Vagina (tissue), 2 donors: ENCODE measurements at regions not wholly inside any gene's neighbourhood (a gene's known extent, or its start where the extent isn't known, plus 50 kb on each side); places are given as distances from the start of the nearest gene placed in this dataset.

ENCODE experiments used
- CTCF ChIP-seq, 3 experiments: fragments of 450-650 bp in 2 of 3; fragments of 200-600 bp in 1 of 3; sonication (generic) in 1 of 3; IDR thresholded peaks; one replicate each; pipeline ENCODE4 v1.5.1; 2017 to 2019; ENCODE audit warnings: antibody characterized with exemption in 3 of 3, mild to moderate bottlenecking in 2 of 3, moderate library complexity in 2 of 3
- POLR2A ChIP-seq, 2 donors: fragments of 450-650 bp; IDR thresholded peaks; one replicate each; pipeline ENCODE4 v1.6.1; 2017; ENCODE audit warnings: antibody characterized with exemption in 2 of 2, mild to moderate bottlenecking in 2 of 2, moderate library complexity in 2 of 2

DNA sequence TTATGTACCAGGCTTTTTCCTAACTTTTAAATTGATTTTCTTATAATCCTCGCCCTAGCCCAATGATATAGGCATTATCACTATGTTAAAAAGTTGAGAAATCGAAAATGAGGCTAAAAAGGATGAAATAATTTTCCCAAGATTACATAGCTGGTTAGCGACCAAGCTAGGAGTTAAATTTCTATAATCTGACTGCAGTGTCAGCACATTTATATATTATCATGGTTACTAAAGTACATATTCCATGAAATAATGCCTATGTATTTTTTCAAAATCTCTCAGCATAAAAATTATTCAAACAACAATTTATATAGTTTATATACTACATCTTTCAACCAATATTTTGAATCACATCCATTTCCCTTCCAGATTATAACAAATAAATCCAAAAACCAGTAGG lies 317.3 kb upstream of the TFPI start:
- TF ChIP-seq CTCF (IDR thresholded peaks at IDR 0.05) = no peak
- no peak for TF ChIP-seq POLR2A (IDR thresholded peaks at IDR 0.05)
